ENCODE measurements at regions not wholly inside any gene's neighbourhood (a gene's known extent, or its start where the extent isn't known, plus 50 kb on each side); places are given as distances from the start of the nearest gene placed in this dataset.

DNA sequence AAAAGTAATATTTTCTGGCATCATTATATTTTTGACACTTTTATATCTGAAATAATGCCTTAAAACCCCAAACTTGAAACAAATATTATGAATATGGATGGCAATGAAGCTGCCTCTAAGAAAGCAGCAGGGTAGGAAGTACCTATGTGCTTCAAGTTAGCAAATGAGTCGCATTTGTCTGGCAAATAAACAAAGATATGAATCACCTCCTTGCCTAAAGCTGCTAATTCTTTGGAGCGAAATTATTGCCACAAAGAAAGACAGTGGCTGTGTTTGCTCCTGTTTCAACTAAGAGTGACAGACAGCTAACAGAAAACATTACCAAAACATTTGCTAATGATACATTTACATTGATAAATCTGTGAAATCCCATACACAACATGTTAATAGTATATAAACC is 854.9 kb downstream of the RPS29 start:
- Histone ChIP-seq H3K27me3 (no peaks in the 10 kb centered on the region), H3K9me3 (peaks cover 0 to 13% of the 10 kb centered on the region in 2 donors), H3K4me1 (no peaks in the 10 kb centered on the region), H3K27ac (no peak overlapping the region), H3K4me3 (no peak overlapping the region), H3K36me3 (no peaks in the 10 kb centered on the region)
- TF ChIP-seq, protein P1, sequence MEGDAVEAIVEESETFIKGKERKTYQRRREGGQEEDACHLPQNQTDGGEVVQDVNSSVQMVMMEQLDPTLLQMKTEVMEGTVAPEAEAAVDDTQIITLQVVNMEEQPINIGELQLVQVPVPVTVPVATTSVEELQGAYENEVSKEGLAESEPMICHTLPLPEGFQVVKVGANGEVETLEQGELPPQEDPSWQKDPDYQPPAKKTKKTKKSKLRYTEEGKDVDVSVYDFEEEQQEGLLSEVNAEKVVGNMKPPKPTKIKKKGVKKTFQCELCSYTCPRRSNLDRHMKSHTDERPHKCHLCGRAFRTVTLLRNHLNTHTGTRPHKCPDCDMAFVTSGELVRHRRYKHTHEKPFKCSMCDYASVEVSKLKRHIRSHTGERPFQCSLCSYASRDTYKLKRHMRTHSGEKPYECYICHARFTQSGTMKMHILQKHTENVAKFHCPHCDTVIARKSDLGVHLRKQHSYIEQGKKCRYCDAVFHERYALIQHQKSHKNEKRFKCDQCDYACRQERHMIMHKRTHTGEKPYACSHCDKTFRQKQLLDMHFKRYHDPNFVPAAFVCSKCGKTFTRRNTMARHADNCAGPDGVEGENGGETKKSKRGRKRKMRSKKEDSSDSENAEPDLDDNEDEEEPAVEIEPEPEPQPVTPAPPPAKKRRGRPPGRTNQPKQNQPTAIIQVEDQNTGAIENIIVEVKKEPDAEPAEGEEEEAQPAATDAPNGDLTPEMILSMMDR (IDR thresholded peaks at IDR 0.05), result no peak
- intact Hi-C loops (cut with DNase I), result no loop called here
- ATAC-seq (no peak), DNase-seq (no peak)

DNA sequence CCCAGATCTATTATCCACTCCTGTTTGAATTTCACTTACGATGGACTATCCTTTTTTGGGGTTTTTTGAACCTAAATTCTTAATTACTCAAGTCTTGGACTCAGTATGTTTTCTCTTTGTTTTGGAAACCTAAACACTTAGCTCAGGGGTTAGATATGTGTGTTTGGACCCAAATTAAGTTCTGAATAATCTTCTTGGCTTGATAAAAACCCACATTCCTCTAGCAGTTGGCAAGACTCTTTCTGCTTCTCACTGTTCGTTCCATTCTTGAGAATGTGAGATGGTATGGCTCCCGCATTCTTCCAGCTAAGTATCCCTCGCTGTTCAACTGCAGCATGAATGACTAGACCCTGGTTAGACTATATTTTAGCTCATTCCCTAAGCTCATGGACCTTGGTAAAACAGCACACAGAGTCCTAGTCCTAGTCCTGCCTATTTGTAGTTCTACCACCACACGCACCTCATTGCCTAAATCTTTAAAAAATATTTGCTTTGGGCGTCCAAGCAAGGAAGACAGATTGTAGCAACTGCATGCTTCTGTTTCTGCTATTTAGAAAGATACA is 860.0 kb downstream of the RPS29 start:
- Histone ChIP-seq H3K36me3 (no peaks in the 10 kb centered on the region), H3K4me3 (no peak overlapping the region), H3K9me3 (no peaks in the 10 kb centered on the region), H3K4me1 (no peaks in the 10 kb centered on the region), H3K27ac (no peak overlapping the region), H3K27me3 (no peaks in the 10 kb centered on the region)
- intact Hi-C loops (cut with DNase I), result no loop called here
- TF ChIP-seq, protein P1 (IDR thresholded peaks at IDR 0.05), result no peak
- ATAC-seq (no peak), DNase-seq (no peak)

DNA sequence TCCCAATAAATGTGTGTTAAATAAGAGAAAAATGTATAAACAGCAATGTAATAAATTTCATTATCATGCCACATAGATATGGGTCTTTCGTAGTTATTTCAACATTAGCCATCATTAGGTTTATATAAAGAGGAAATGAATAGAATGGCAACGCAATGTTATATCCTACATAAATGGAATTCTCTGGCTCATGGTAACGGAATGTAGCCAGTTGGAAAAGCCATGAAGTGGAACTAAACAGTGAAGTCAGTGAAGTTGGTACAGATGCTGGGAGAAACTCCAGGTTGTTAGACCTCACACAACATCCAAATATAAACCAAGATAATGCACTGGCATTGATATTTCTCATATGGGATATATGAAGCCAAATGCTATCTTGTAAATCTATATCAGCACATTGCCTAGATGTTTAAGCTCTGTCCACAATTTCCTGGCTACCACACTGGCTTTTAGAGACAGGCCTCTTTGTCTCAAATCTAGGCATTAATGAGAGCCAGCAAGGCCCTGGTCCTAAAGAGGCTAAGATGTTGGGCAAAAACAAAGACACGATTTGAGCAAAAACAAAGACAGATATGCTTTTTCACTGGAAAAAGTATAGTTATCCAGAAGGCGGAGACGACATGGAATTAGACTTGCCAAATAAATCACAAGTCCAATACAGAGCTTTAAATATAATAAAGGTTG is 861.0 kb downstream of the RPS29 start:
- ATAC-seq, result no peak
- TF ChIP-seq, protein P1 (IDR thresholded peaks at IDR 0.05), result no peak
- Histone ChIP-seq H3K9me3 (no peaks in the 10 kb centered on the region), H3K4me3 (no peak overlapping the region), H3K4me1 (no peaks in the 10 kb centered on the region), H3K27me3 (no peaks in the 10 kb centered on the region), H3K27ac (no peak overlapping the region), H3K36me3 (no peaks in the 10 kb centered on the region)
- intact Hi-C loops (cut with DNase I), result no loop called here
- DNase-seq, result no peak

DNA sequence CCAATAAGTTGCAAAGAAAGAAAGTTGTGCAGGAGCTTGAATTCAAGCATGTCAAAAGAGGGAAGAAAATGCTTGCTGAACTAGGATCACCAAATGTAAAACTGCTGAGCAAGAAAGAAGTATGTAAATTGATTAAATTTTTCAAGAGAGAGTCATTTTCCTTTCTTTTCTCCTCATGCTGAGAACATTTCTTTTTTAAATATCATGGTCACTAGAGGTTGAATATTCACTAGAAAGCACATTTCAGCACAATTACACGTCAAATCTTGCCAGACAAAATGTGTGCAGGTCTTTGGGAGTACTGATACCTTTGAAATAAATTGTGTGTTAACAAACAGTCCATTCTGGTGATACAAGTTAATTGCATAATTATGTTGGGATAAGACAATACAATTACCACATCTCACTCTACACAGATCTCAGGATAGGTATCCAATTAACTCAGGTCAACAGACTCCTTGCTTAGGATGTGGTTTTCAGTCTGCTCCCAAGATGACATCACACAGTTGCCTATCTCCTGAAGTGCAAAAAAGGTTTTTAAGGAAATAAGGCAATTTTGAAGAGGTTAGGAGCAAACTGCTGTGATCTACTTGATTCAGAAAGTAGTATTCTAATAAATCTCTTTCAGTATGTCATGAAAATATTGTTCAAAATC is 862.2 kb downstream of the RPS29 start:
- Histone ChIP-seq H3K4me3 (no peak overlapping the region), H3K27me3 (no peaks in the 10 kb centered on the region), H3K4me1 (no peaks in the 10 kb centered on the region), H3K36me3 (no peaks in the 10 kb centered on the region), H3K27ac (no peak overlapping the region), H3K9me3 (no peaks in the 10 kb centered on the region)
- intact Hi-C loops (cut with DNase I), result no loop called here
- DNase-seq (no peak), ATAC-seq (no peak)
- TF ChIP-seq, protein P1 (IDR thresholded peaks at IDR 0.05), result no peak

DNA sequence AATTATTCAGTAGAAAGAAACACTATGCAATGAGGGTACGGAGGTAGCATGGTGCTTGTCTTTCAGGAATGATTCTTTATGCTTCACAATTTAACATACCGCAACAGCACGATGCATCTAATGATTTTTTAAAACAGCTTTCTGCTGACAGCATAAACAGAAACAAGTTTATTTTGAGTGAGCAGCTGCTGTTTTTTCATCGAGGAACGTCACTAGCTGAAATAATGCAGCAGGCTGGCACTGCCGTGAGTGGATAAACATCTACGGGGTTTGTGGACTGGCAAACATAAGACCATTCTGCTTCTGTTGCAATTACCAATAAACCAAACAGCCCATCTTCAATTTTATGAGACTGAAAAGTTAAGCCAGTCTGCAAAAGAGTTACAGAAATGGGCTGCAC is 871.8 kb downstream of the RPS29 start:
- H3K4me3 ChIP-seq, result no peak overlapping the region
- ATAC-seq, result no peak
- intact Hi-C loops (cut with DNase I), result no loop called here
- H3K4me1 ChIP-seq, result no peaks in the 10 kb centered on the region
- H3K9me3 ChIP-seq, result no peaks in the 10 kb centered on the region
- no peaks in the 10 kb centered on the region for H3K27me3 ChIP-seq
- H3K27ac ChIP-seq, result no peak overlapping the region
- TF ChIP-seq, protein P1 (IDR thresholded peaks at IDR 0.05), result no peak
- DNase-seq, result no peak
- H3K36me3 ChIP-seq, result no peaks in the 10 kb centered on the region

Data from left lung (tissue), 4 donors.